HEK293T (cell line): ENCODE measurements at regions not wholly inside any gene's neighbourhood (a gene's known extent, or its start where the extent isn't known, plus 50 kb on each side); places are given as distances from the start of the nearest gene placed in this dataset.

Source experiments
- BHLHE40 ChIP-seq: fragments of 450-650 bp; IDR thresholded peaks from 2 replicates; pipeline ENCODE4 v1.6.1; 2016; ENCODE audit warnings: mild to moderate bottlenecking, moderate library complexity, borderline replicate concordance
- ELF4 ChIP-seq: fragments of 450-650 bp; IDR thresholded peaks from 2 replicates; pipeline ENCODE4 v1.6.1; 2017; ENCODE audit warnings: antibody characterized with exemption
- FOXK2 ChIP-seq: fragments of 450-650 bp; IDR thresholded peaks from 2 replicates; pipeline ENCODE4 v1.6.1; 2016; ENCODE audit warnings: mild to moderate bottlenecking
- FOXM1 ChIP-seq: fragments of 450-650 bp; IDR thresholded peaks from 2 replicates; pipeline ENCODE4 v1.6.1; 2017; ENCODE audit warnings: mild to moderate bottlenecking, borderline replicate concordance
- NFRKB ChIP-seq: fragments of 450-650 bp; IDR thresholded peaks from 2 replicates; pipeline ENCODE4 v1.6.1; 2016; ENCODE audit warnings: mild to moderate bottlenecking, moderate library complexity
- ZNF384 ChIP-seq: fragments of 450-650 bp; IDR thresholded peaks from 2 replicates; pipeline ENCODE4 v1.6.1; 2016
- TF ChIP-seq, protein P1 (sequence below): fragments of 450-650 bp; IDR thresholded peaks from 2 replicates; pipeline ENCODE4 v1.6.1; 2016

DNA sequence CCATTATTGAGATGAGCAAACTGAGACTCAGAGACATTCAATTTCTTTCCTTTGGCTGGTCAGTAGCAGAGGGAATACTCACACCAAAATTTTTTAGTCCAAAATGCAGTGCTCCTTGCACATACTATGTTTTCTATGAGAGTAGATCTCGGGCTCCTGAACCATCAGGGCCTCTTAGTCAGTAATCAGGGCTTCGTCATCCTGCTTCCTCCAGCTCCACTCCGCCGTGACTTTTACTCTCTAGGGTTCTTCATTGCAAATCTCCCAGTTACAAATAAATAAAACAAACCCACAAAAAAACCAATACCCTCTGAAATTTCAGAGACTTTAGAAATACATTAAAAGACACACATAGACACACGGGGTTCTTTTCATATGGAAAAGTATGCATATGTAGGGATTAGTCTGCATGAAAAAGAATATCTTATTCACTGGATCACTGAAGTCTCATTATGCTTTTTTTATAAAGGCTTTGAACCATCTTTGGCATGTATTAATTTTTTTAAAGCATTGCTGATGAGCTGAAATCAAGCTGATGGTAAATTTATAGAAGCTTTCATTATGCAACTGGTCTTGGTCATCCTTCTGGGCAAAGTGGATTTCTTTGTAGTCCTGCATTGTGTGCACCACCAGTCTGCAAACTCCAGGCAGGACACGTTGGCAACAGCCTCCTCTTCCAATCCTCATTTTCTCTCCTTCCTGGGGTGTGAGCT is 235.0 kb downstream of the ICOS start:
- TF ChIP-seq, protein P1, sequence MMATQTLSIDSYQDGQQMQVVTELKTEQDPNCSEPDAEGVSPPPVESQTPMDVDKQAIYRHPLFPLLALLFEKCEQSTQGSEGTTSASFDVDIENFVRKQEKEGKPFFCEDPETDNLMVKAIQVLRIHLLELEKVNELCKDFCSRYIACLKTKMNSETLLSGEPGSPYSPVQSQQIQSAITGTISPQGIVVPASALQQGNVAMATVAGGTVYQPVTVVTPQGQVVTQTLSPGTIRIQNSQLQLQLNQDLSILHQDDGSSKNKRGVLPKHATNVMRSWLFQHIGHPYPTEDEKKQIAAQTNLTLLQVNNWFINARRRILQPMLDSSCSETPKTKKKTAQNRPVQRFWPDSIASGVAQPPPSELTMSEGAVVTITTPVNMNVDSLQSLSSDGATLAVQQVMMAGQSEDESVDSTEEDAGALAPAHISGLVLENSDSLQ: no peak
- no peak for TF ChIP-seq NFRKB
- no peak for TF ChIP-seq BHLHE40
- TF ChIP-seq FOXK2: no peak
- TF ChIP-seq ELF4: no peak
- TF ChIP-seq ZNF384: no peak
- no peak for TF ChIP-seq FOXM1
